GM18909 (cell line): ENCODE measurements at regions not wholly inside any gene's neighbourhood (a gene's known extent, or its start where the extent isn't known, plus 50 kb on each side); places are given as distances from the start of the nearest gene placed in this dataset.

Experiments
- ATAC-seq: cut with Tn5 transposase; IDR thresholded peaks from one replicate; pipeline ENCODE4 v1.9.1; 2021; ENCODE audit warnings: mild to moderate bottlenecking; ENCODE audit not compliant: unreplicated experiment, poor library complexity

DNA sequence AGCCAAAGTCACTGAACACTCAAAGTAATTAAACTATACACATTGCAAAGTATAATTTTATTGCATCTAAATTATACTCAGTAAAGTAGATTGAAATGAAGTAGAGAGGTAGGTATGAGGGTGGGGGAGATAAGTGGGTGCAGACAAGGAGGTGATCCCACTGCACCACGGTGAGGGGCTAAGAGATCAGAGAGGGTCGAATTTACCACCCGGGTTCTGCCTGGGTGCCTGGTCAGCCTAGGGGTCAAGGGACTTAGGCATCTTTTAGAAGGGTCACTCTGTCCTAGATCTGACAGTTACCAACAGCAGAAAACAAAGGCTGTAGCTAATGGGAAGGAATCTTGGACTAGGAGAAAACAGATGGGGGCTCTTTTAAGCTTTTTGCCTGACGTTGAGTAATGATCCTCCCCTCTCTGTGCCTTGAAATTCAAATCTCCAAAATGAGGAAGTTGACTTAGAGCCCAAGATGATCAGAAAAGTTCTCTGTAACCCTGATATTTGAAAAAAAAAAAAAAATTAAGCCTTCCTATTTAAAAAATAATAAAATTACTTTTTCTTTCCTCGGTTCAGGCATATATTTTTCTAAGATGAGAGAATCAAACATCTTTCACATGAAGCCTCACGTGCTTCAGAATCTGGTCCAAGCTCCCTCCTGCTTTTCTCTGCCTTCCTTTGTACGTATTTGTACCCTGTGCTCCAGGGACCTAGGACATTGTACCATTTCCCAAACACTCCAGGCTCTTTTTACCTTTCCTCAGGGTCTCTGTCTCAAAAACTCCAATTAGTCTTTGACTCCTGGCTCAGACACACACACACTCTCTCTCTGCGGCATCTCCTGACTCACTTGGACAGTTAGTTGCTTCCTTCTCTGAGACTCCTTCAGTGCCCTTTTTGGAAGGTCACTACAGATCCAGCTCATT is 353.9 kb downstream of the CYRIA start:
- ATAC-seq: no peak

DNA sequence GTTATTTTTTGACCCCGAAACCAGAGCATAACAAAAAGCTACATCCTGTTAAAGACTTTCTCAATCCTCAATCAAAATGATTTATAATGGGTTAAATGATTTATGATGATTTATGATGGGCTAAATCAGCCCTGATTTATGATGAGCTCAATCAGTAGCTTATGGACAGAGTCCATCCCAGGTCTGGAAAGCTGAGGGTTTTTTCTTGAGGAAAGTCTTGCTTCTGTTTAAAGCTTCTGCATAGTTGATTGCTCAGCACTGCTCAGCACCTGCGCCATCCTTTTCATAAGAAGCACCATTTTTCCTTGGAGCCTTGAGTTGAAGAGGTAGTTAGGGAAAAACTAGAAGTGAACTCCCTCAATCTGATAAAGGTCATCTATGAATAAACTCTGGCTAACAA is 356.8 kb downstream of the CYRIA start:
- ATAC-seq: no peak

DNA sequence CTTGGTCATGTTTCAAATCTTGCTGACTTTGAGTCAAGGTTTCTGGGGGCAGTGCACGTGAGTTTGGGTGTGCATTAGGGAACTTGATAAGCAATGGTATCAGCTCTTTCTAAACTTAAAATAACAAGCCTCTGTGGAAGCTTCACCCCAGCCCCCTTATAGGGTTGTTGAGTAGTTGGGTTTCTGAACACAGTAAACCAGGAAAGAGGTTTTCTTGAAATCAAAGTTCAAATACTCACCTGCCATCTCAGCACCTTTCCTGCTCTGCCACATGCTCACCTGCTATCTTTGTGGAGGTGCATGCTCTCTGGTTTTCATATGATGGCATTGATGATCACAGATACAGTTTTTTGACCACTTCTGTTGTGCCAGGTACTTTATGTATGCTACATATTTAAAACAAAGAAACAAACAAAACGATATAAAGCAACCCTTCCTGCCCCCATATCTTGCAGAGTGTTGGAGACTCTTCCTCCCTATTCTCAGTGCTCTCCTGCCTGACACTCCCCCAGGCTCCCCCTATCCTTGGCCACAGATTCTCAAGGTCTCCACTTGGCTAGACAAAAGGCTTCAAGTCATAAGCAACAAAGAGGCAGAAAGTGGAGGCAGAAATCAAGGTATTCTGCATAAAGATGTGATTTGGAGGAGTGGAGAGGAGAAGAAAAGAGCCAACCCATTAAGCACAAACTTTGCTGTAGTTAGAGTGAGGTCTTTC is 360.6 kb downstream of the CYRIA start:
- no peak for ATAC-seq

DNA sequence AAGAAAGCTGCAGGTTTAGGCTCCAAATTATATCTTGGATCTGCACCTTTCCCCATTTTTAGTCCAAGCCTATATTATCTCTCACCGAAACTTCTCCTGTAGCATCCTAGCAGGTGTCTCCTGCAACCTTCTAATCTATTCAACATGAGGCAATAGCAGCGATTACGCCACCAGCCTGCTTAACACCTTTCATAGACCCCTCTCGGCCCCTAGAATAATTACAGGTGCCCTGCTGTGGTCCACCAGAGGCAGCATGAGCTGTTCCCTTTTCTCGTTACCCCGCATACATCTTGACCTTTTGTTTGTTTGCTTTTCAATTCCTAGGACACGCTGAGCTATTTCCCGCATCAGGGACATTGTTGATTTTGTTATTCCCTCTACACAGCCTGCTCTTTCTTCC is 361.9 kb downstream of the CYRIA start:
- ATAC-seq: no peak

DNA sequence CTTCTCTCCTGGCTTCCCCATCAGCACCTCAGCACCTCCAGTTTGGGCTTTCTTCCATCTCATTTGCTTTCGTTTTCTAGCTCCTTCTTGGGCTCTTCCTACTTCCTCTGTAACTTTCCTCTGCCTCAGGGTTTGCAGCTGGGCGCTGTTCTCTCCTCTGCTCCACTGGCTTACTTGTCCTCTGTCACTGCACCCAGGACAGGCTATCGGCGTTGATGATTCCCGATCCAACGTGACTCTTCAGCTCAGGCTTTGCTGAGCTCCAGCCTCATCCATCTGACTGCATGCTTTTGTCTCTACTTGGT is 362.4 kb downstream of the CYRIA start:
- ATAC-seq: no peak

DNA sequence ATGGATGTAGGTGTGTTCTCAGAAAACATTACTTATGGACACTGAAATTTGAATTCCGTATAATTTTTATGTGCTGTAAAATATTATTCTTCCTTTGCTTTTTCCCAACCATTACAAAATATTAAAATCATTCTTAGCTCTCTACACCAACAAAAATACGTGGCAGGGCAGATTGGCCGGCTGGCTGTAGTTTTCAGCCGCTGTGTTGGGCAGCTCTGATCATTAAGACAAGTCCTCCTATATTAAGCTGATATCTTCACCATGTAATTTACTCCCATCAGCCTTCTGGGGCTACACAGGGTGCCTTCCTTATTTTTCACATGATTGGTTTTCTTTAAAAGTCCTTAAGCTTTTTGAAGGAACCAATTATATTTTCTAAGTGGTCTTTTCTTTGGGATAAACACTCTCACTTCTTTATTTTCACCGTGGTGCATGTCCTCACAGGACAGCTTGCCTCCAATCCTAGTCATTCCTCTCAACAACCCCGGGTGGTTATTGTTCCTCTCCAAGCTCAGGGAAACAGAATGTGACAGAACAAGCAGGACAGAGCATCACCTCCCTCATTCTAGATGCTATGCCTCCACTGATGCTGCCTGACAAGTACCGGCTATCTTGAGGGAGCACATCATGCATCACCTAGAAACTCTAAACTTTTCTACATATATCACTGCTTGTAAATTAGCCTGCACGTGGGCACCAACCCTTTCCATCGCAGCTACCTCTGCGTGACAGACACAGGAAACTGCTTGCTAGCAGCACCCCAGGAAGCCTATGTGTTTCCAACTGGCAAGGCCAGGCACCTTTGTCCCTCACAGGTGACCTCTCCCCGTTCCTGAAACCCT is 362.3 kb downstream of the MYCN start:
- no peak for ATAC-seq

DNA sequence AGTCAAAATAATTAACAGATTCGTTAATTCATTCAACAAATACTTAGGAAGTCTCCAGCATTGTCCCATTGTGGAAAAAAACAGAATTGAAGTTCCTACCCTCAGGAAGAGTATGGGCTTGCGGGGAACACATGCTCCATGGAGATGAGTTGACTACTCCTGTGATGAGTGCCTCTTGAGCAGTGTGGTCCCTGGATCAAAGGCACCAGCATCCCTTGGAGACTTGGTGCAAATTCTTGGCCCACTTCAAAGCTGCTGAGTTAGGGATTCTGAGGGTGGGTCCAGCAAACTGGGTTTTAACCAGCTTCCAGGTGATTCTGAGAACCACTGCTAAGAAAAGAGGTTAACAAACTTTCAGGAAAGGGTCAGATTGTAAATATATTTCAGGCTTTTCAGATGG is 361.6 kb downstream of the MYCN start:
- ATAC-seq: no peak

DNA sequence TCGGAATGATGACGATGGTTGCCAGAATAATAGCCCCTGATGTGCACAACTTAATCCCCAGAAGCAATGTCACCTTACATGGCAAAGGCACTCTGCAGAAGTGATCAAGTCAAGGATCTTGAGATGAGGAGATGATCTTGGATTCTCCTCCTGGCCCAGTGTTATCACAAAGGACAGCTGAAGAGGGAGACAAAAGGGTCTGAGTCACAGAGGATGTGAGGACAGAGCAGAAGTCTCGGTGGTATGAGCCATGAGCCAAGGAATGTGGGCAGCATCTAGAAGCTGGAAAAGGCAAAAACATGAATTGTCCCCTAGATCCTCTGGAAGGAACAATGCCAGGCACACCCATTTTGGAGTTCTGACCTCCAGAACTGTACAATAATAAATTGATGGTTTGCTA is 358.5 kb downstream of the MYCN start:
- no peak for ATAC-seq

DNA sequence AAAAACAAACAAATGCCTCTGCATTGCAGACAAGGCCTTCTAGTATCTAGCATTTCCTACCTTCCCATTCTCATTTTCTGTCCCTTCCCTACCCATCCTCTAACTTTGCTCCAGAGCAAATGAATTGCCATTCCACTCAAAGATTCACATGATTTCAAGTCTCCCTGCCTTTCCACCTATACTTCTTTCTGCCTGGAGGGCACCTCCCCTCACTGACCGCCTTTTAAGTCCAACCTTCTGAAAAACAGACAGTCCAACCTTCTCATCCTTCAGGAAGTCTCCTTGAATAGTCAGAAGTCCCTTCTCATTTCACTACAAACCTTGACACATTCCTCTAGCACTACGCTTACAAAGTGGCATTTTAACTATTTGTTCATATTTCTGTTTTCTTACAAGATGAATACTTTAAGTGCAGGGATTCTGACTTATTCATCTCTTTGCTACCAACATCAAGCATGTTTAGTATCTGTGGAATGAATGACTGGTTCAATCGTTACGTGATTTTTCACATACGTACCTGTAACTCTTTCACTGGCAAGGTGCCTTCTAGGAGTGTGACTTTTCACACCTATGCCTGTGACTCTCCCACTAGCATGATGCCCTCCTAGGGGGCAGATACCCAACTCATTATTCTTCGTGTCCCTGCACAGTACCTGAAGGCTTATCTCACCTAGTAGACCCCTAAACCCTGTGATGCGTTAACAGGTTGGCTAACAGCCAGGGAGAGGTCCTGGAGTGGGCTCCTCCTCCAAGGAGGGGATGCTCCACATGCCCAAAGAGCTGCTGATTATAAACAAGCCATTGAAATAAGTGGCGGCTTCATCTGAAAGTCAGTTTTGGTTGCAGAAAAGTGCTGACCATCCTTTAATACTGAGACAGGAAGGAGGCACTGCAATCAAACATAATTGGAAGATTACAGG is 356.2 kb downstream of the MYCN start:
- ATAC-seq: no peak

DNA sequence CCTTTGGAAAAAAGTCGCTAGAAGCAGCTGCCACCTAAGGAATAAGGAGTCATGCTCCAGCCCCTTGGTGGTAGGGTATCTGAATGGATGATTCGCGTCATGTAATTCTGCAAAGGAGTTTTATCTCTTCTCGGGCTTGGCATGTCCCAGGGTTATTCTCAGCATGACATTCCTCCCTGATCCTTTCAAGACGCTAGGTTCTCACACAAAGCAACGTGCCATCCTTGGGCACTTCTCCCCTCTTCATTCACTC is 355.6 kb downstream of the MYCN start:
- no peak for ATAC-seq

DNA sequence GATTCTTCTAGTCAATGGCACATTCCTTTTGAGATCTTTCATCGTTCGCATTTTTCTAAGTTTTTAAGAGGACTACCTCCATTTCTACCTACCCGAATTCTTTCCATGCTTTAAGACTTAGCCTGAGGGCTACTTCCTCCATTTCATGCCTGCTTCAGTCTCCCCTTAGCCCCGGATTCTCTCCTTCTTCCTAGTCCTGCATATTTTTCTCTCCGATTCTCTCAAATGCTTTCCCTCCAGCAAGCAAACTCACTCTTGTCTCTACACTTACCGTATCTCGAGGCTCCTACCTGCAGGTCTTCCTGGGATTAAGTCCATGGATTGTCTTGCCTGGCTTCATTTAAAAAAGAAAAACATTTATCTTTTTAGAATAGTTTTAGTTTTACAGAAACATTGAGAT is 354.4 kb downstream of the MYCN start:
- ATAC-seq: no peak

DNA sequence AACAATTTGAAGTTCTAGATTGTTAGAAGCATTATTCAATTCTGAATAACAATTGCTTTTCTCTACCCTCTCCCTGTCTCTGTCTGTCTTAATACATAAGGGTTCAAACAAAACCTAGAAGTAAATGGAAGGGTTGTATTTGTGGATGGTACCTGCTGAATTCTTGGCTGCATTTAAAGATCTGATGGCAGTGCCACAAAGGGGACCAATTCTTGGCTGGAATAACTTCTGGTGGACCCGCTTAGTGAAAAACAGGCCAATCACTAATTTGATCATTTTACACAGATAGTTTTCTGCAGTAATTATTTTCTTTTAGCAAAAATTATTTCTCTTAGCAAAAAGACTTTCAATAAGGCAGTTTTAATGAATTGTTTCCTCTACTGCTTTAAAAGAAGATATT is 353.5 kb downstream of the MYCN start:
- no peak for ATAC-seq

DNA sequence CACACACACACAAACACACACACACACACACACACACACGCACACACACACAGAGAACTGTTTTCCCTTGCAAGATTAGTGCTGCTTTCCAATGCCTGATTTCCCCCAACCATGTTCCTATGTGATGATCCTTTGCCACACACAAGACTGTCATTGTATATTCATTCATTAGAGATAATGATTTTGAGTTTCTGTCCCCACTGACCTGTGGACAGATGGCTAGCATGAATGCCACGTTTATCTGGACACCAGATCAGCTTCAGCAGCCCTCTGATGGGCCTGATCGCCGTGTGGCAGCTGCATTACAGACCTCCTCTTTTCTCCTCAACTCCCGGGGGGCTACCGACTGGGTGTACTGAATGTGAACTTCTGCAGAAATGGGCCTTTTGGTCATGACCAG is 353.0 kb downstream of the MYCN start:
- ATAC-seq: no peak

DNA sequence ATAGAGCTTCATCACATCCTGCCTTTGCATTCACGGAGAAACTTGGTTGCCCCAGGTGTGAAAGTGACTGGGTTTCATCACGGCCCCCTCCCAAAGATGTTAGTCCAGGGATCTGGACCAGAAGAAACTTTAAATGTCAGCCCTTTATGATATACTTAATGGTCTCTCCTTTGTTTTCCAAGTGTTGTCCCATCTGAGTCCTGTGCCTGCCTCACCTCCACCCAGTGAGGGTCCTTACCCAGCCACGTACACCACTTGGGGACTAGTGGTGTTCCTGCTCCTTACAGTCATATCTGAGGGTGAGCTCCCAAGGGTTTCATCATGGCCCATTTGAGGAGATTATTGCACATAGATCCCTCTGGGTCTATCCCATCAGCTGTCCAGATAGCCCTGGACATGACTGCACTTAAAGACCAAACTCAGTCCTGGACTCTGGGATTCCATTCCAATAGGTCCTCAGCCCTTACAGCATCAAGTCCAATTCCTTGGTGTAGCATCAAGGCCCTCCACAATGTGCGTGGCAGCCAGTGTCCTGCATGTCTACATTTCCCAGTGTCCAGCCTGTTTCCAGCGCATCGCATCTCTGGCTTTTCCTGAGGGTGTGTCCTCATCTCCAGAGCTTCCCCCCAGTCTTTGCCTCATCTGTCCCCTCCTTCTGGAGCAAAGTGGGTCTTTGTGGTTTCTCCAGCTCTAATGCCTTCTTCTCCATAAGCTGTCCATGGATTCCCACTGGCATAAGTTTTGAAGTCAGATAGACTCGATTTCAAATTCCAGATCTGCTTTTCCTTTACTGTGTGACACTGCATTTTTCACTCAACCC is 351.6 kb downstream of the MYCN start:
- no peak for ATAC-seq

DNA sequence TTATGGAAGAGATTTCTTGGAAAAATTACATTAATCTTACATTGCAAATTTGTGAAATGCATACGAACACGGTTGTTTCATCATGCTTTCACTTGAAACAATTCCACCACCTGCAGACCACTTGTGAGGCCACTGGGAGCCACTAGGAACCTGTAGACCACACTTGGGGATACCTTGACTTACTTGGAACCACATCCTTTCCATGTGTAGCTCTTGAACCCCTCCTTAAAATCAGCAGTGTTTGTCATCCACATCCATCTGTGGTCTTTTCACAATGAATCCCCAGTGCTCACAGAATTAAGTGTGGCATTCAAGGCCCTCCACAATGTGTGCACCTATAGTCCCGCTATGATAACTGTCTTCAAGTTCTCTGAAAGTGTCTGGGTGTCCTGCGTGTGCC is 350.9 kb downstream of the MYCN start:
- no peak for ATAC-seq

DNA sequence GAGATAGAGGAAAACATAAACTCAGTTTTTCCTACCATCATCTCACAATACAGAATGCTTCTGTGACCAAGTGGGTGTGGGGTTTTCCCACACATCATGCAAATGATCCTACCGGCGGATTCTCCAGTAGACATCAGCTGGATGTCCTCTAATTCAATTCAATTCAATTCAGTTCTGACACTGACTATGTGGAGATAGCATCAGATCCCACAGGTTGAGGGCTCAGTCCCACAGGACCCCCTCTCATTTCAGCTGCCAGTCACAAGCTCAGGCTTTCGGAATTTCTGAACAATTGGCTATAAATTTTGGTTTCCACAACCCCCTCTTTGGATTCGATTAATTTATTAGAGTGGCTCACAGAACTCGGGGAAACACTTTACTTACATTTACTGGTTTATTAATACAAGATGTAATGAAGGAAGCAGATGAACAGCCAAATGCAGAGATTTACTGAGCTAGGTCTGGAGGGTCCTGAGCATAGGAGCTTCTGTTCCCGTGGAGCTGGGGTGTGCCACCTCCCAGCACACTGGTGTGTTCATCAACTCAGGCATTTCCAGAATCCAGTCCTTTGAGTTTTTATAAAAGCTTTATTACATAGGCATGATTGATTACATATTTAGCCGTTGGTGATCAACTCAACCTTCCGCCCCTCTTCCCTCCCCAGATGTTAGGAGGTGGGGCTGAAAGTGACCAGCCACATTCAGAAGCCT is 350.1 kb downstream of the MYCN start:
- ATAC-seq: no peak

DNA sequence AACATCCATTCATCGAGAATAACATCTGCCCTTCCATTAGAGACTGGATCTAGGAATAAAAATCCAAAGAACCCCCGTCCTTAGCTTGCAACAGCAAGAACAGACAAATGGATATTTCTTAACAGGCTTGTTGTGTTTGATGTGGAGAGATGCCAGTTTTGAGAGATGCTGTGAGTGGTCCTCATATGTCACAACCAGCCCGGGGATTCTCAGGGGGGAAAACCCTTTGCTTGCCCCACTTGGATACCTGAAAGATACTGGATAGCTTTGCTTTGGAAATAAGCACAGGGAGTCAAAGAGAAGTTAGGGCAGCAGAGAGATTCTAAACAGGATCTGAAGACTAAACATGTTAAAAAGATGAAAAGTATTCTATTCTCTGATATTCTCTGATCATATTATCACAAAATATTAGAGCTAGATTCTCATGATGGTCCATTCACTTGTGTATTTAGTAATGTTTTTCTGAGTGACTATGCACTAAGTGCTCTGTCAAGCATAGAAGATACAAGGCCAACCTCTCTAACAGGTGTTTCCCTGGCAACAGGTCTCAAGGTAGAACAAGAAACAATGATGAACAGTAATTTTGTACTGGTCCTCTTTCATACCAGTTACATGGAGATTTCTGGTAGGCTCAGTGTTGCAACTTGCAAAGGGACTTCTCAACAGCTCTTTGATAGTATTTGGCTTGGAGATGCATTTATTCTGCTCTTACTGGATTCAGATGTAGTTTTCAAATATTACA is 348.2 kb downstream of the MYCN start:
- no peak for ATAC-seq

DNA sequence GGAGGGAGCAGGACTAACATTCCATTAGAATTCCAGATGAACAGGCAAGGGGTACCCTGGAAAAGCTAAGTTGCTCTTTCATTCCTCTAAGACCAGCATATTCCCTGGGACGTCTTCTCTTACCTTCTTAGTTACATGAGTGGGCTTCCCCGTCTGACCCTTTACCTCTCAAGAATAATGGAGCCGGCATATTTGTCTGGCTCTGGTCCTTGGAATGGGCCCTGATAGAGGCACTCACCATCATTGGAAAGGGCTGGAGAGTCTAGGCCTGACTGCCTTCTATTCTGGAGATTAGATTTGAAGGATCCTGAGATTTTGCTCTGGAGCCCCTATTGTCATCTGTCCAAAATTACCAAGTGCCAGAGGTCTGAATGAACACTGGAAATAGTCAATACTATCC is 347.5 kb downstream of the MYCN start:
- no peak for ATAC-seq
